Fibroblast of lung (primary cell): ENCODE measurements at regions not wholly inside any gene's neighbourhood (a gene's known extent, or its start where the extent isn't known, plus 50 kb on each side); places are given as distances from the start of the nearest gene placed in this dataset.

Source experiments
- DNase-seq, 2 donors: peaks; one replicate each; pipeline versions ENCODE4 v3.0.0 to v3.0.0-alpha.2; 2010; ENCODE audit warnings: low read depth in 2 of 2
- H2AFZ ChIP-seq: 2 replicates; pipeline ENCODE4 v1.5.1; 2012; ENCODE audit warnings: low read length, control low read depth, inconsistent platforms
- H3K27ac ChIP-seq: 2 replicates; pipeline ENCODE4 v1.5.1; 2011; ENCODE audit warnings: low read length, control low read depth; ENCODE audit not compliant: insufficient read depth
- H3K27me3 ChIP-seq: 2 replicates; pipeline ENCODE4 v1.5.1; 2011; ENCODE audit warnings: mild to moderate bottlenecking, low read length; ENCODE audit not compliant: control insufficient read depth, insufficient read depth
- H3K36me3 ChIP-seq: 2 replicates; pipeline ENCODE4 v1.5.1; 2011; ENCODE audit warnings: low read length; ENCODE audit not compliant: control insufficient read depth, insufficient read depth
- H3K4me1 ChIP-seq: 2 replicates; pipeline ENCODE4 v1.5.1; 2011; ENCODE audit warnings: low read length; ENCODE audit not compliant: control insufficient read depth, insufficient read depth; ENCODE audit errors: extremely low read depth
- H3K4me2 ChIP-seq: 2 replicates; pipeline ENCODE4 v1.5.1; 2011; ENCODE audit warnings: low read length, control low read depth; ENCODE audit not compliant: insufficient read depth; ENCODE audit errors: extremely low read depth
- H3K4me3 ChIP-seq, 4 experiments: fragments of 200-600 bp in 1 of 4; sonication (generic) in 1 of 4; replicated peaks in 1 of 4; 2 replicates each; pipeline ENCODE4 v1.5.1; 2011 to 2016; ENCODE audit warnings: low read length in 4 of 4, low read depth in 3 of 4, mild to moderate bottlenecking in 3 of 4, control low read depth in 2 of 4, inconsistent platforms in 1 of 4, mixed read lengths in 1 of 4; ENCODE audit not compliant: insufficient read depth in 1 of 4; ENCODE audit errors: control extremely low read depth in 1 of 4
- H3K79me2 ChIP-seq: 2 replicates; pipeline ENCODE4 v1.5.1; 2012; ENCODE audit warnings: mild to moderate bottlenecking, low read length, inconsistent platforms; ENCODE audit not compliant: control insufficient read depth, insufficient read depth
- H3K9ac ChIP-seq: 2 replicates; pipeline ENCODE4 v1.5.1; 2011; ENCODE audit warnings: mild to moderate bottlenecking, low read length, control low read depth; ENCODE audit not compliant: insufficient read depth
- H3K9me3 ChIP-seq: 2 replicates; pipeline ENCODE4 v1.5.1; 2012; ENCODE audit warnings: low read depth, low read length; ENCODE audit not compliant: control insufficient read depth, insufficient read depth
- H4K20me1 ChIP-seq: 2 replicates; pipeline ENCODE4 v1.5.1; 2011; ENCODE audit warnings: low read length; ENCODE audit not compliant: control insufficient read depth, insufficient read depth; ENCODE audit errors: extremely low read depth
- EZH2 ChIP-seq: IDR thresholded peaks from 2 replicates; pipeline ENCODE4 v1.5.1; 2012; ENCODE audit warnings: low read length, control low read depth, mild to moderate bottlenecking; ENCODE audit errors: missing control alignments
- TF ChIP-seq, protein P1 (sequence below), 2 donors: IDR thresholded peaks in 1 of 2; conservative IDR thresholded peaks in 1 of 2; 1 replicate in 1 of 2; 2 replicates in 1 of 2; pipeline ENCODE4 v1.5.1; 2011 to 2012; ENCODE audit warnings: low read length in 2 of 2, control low read depth in 1 of 2, inconsistent platforms in 1 of 2, low read depth in 1 of 2, mild to moderate bottlenecking in 1 of 2

DNA sequence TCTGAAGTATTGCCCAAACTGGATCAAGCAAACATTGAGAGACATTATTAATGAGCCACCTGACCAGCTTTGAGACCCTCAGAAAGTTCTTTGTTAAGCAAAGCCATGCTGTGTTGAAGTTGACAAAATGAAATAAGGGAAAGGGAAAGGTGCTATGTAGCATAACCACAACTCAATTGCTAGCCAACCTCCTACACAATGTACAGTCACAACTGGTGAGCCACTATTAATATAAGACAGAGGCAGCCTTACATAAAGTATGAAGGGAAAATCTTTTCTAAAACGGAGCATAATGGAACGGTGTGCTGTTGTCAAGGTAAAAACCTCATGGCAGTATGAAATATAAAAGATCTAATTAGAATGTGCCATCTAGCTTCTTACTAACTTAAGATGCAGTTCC lies 375.8 kb upstream of the ST8SIA4 start:
- no peak overlapping the region for H3K4me2 ChIP-seq
- TF ChIP-seq, protein P1, sequence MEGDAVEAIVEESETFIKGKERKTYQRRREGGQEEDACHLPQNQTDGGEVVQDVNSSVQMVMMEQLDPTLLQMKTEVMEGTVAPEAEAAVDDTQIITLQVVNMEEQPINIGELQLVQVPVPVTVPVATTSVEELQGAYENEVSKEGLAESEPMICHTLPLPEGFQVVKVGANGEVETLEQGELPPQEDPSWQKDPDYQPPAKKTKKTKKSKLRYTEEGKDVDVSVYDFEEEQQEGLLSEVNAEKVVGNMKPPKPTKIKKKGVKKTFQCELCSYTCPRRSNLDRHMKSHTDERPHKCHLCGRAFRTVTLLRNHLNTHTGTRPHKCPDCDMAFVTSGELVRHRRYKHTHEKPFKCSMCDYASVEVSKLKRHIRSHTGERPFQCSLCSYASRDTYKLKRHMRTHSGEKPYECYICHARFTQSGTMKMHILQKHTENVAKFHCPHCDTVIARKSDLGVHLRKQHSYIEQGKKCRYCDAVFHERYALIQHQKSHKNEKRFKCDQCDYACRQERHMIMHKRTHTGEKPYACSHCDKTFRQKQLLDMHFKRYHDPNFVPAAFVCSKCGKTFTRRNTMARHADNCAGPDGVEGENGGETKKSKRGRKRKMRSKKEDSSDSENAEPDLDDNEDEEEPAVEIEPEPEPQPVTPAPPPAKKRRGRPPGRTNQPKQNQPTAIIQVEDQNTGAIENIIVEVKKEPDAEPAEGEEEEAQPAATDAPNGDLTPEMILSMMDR (conservative IDR thresholded peaks at IDR 0.05 in 1 of 2, IDR thresholded peaks at IDR 0.05 in 1 of 2; ENCODE audit: low read depth in 1 of 2, low read length in 2 of 2), result no peak
- TF ChIP-seq EZH2, result no peak

DNA sequence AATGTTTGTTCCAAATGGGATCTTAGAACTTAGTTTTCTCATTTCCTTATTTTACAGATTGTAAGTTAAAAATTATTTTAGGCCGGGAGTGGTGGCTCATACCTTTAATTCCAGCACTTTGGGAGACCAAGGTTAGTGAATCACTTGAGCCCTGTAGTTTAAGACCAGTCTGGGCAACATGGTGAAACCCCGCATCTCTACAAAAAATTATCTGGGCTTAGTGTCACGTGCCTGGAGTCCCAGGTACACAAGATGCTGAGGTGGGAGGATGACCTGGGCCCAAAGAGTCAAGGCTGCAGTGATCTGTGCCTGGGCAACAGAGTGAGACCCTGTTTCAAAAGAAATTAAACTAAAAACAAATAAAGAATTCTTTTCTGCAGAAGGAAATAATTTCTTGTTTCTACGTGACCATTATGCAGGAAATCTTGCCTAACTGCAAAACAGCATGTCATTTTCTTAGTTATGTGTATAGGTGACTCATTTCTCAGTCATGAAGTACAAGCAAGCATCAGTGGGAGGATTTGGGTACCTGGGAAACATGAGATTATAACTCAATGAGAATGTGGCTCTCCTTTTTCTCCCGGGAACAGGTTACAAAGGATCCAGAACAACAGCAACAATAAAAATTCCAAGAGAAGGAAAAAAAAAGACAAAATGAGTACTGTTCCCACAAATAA lies 375.1 kb upstream of the ST8SIA4 start:
- Histone ChIP-seq H3K4me1 (no peaks in the 10 kb centered on the region), H3K27ac (no peak overlapping the region), H3K27me3 (no peaks in the 10 kb centered on the region), H4K20me1 (no peaks in the 10 kb centered on the region), H3K4me2 (no peak overlapping the region), H3K79me2 (no peaks in the 10 kb centered on the region), H3K36me3 (no peaks in the 10 kb centered on the region), H3K4me3 (no peak overlapping the region), H3K9me3 (no peaks in the 10 kb centered on the region), H2AFZ (no peak overlapping the region), H3K9ac (no peak overlapping the region)
- TF ChIP-seq, protein P1 (conservative IDR thresholded peaks at IDR 0.05 in 1 of 2, IDR thresholded peaks at IDR 0.05 in 1 of 2; ENCODE audit: low read depth in 1 of 2, low read length in 2 of 2), result no peak
- TF ChIP-seq EZH2, result no peak
- peak; percentile 2 to 61 for DNase-seq

More for the DNA sequence above, 375.8 kb upstream of the ST8SIA4 start:
- DNase-seq, result peak in 1 of 2 donors; percentile 9
- Histone ChIP-seq H3K27ac (no peak overlapping the region), H3K4me3 (no peak overlapping the region), H3K79me2 (no peaks in the 10 kb centered on the region), H3K9me3 (no peaks in the 10 kb centered on the region), H4K20me1 (no peaks in the 10 kb centered on the region), H3K9ac (no peak overlapping the region), H3K36me3 (no peaks in the 10 kb centered on the region), H3K4me1 (no peaks in the 10 kb centered on the region), H3K27me3 (no peaks in the 10 kb centered on the region), H2AFZ (no peak overlapping the region)

DNA sequence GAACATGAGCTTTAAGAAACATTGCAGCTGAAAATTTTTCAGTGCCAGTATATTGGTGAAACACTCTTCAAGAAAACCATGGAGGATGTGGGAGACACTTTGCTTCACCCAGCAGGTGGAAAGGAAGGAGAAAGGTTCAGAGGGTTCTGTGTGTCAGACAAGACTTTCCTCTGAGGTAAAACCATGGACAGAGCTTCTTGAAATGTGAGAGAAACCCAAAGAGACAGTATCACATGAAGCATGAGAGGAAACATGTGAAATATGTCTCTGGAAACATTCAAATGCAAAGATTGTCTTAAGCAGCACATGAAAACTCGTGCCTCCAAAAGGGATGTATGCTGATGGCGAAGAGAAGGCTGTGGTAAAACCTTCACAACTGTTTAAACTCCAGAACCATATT lies 368.9 kb upstream of the ST8SIA4 start:
- Histone ChIP-seq H3K27ac (no peak overlapping the region), H3K36me3 (no peaks in the 10 kb centered on the region), H4K20me1 (no peaks in the 10 kb centered on the region), H3K4me3 (no peak overlapping the region), H3K9ac (no peak overlapping the region), H3K79me2 (no peaks in the 10 kb centered on the region), H2AFZ (no peak overlapping the region), H3K4me2 (no peak overlapping the region), H3K4me1 (no peaks in the 10 kb centered on the region), H3K27me3 (no peaks in the 10 kb centered on the region), H3K9me3 (no peaks in the 10 kb centered on the region)
- DNase-seq, result no peak
- no peak for TF ChIP-seq EZH2
- TF ChIP-seq, protein P1 (conservative IDR thresholded peaks at IDR 0.05 in 1 of 2, IDR thresholded peaks at IDR 0.05 in 1 of 2; ENCODE audit: low read depth in 1 of 2, low read length in 2 of 2), result no peak
